Adrenal gland (tissue), 5 donors: ENCODE measurements at regions not wholly inside any gene's neighbourhood (a gene's known extent, or its start where the extent isn't known, plus 50 kb on each side); places are given as distances from the start of the nearest gene placed in this dataset.
"Not testable (repeated sequence)": the region's sequence is repeated elsewhere in the genome, so short reads cannot be mapped to it uniquely, and the experiment has no call there.

Experiments
- POLR2A ChIP-seq, 2 donors: fragments of 450-650 bp; IDR thresholded peaks; one replicate each; pipeline ENCODE4 v1.6.1; 2017; ENCODE audit warnings: antibody characterized with exemption in 2 of 2, mild to moderate bottlenecking in 2 of 2, moderate library complexity in 1 of 2
- TF ChIP-seq, protein P1 (sequence below), 6 experiments: fragments of 450-650 bp in 4 of 6; fragments of 200-600 bp in 2 of 6; sonication (generic) in 1 of 6; IDR thresholded peaks; 1 replicate in 5 of 6; 2 replicates in 1 of 6; pipeline versions ENCODE4 v1.5.1 to v1.8.0; 2016 to 2021; ENCODE audit warnings: antibody characterized with exemption in 6 of 6, mild to moderate bottlenecking in 2 of 6, moderate library complexity in 1 of 6
- donor health status: DM: no; HTN: no; CAD: no.

DNA sequence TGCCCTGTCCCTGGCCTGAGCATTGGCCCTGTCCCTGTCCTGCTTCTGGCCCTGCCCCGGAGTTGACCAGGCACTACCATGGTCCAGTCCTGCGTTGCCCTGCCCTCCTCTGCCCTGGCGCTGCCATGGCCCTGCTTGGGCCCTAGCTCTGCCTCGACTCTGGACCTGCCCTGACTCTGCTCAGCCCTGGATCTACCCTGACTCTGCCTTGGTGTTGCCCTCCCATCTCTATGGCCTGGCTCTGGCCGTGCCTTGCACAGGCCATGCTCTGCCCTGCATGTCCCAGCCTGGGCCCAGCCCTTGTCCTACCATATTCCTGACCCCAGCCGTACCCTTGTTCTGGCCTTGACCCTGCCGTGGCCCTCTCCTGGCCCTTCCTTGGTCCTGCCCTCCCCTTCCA lies 235.7 kb downstream of the GOLGA6L6 start:
- TF ChIP-seq, protein P1, sequence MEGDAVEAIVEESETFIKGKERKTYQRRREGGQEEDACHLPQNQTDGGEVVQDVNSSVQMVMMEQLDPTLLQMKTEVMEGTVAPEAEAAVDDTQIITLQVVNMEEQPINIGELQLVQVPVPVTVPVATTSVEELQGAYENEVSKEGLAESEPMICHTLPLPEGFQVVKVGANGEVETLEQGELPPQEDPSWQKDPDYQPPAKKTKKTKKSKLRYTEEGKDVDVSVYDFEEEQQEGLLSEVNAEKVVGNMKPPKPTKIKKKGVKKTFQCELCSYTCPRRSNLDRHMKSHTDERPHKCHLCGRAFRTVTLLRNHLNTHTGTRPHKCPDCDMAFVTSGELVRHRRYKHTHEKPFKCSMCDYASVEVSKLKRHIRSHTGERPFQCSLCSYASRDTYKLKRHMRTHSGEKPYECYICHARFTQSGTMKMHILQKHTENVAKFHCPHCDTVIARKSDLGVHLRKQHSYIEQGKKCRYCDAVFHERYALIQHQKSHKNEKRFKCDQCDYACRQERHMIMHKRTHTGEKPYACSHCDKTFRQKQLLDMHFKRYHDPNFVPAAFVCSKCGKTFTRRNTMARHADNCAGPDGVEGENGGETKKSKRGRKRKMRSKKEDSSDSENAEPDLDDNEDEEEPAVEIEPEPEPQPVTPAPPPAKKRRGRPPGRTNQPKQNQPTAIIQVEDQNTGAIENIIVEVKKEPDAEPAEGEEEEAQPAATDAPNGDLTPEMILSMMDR (IDR thresholded peaks at IDR 0.05) = not testable (repeated sequence)
- not testable (repeated sequence) for TF ChIP-seq POLR2A (IDR thresholded peaks at IDR 0.05)
